Right cardiac atrium (tissue), 5 donors: ENCODE measurements at regions not wholly inside any gene's neighbourhood (a gene's known extent, or its start where the extent isn't known, plus 50 kb on each side); places are given as distances from the start of the nearest gene placed in this dataset.
"Not testable (repeated sequence)": the region's sequence is repeated elsewhere in the genome, so short reads cannot be mapped to it uniquely, and the experiment has no call there.

Experiments used
- ATAC-seq, 2 donors: fragments of 200-7000 bp; cut with Tn5 transposase; one replicate each; pipeline versions ENCODE4 v1.8.0 to v1.9.1; 2020; ENCODE audit warnings: moderate library complexity in 2 of 2, mild to moderate bottlenecking in 1 of 2
- DNase-seq, 3 donors: peaks; one replicate each; pipeline ENCODE4 v3.0.0-alpha.2; 2020
- H3K27ac ChIP-seq: one replicate; pipeline ENCODE4 v1.5.1; 2013; ENCODE audit warnings: mild to moderate bottlenecking, low read length, control low read depth, moderate library complexity
- H3K27me3 ChIP-seq: one replicate; pipeline ENCODE4 v1.6.1; 2013; ENCODE audit not compliant: control insufficient read depth, insufficient read depth
- H3K4me1 ChIP-seq: one replicate; pipeline ENCODE4 v1.6.1; 2013; ENCODE audit warnings: low read length; ENCODE audit not compliant: control insufficient read depth, insufficient read depth
- H3K4me3 ChIP-seq: one replicate; pipeline ENCODE4 v1.5.1; 2013; ENCODE audit warnings: low read length, control low read depth
- H3K9me3 ChIP-seq: one replicate; pipeline ENCODE4 v1.6.1; 2013; ENCODE audit warnings: low read length; ENCODE audit not compliant: control insufficient read depth
- WGBS: extraction: QIAGEN DNeasy Blood & Tissue Kit; methylation state at CpG from one replicate; pipeline ENCODE4 v1.1.7; 2013; 5-methylcytosine and 5-hydroxymethylcytosine counted together
- intact Hi-C, 4 donors: fragments of 100-400 bp; cut with DNase I; formaldehyde crosslinking; loops; one replicate each; pipeline versions ENCODE4 v1.11.0 to v1.14.0; 2022 to 2023
- donor health status: healthy with polysubstance abuse.
- donor health status: DM: no; HTN: yes; CAD: no.
- donor health status: DM: no; HTN: no; CAD: no.
- donor health status: DM: no; HTN: yes; CAD: no; lungs with severe emphysema.
- donor health status: DM: yes; HTN: yes; CAD: no.

GRCh38 chr11:25615069-25615468, 716.9 kb upstream of the ANO3 start:
- H3K4me1 ChIP-seq, result no peaks in the 10 kb centered on the region
- WGBS, result 50% methylated on average over 2 of the region's 2 CpGs
- H3K27ac ChIP-seq, result no peak overlapping the region
- peaks cover 2% of the 10 kb centered on the region for H3K9me3 ChIP-seq
- no peaks in the 10 kb centered on the region for H3K27me3 ChIP-seq
- intact Hi-C loops, result no loop called here
- no peak overlapping the region for H3K4me3 ChIP-seq
- DNase-seq, result no peak
- no peak for ATAC-seq

GRCh38 chr11:25615841-25616240, 716.1 kb upstream of the ANO3 start:
- Histone ChIP-seq H3K9me3 (peaks cover 2% of the 10 kb centered on the region), H3K4me1 (no peaks in the 10 kb centered on the region), H3K4me3 (no peak overlapping the region), H3K27ac (no peak overlapping the region), H3K27me3 (no peaks in the 10 kb centered on the region)
- 82% methylated on average over 2 of the region's 2 CpGs for WGBS
- DNase-seq, result no peak
- ATAC-seq, result no peak
- intact Hi-C loops, result no loop called here

GRCh38 chr11:25625094-25625493, 706.8 kb upstream of the ANO3 start:
- H3K27me3 ChIP-seq, result no peaks in the 10 kb centered on the region
- ATAC-seq (no peak), DNase-seq (no peak)
- H3K4me1 ChIP-seq, result no peaks in the 10 kb centered on the region
- 84% methylated on average over 3 of the region's 3 CpGs for WGBS
- no peak overlapping the region for H3K4me3 ChIP-seq
- H3K27ac ChIP-seq, result no peak overlapping the region
- intact Hi-C loops, result no loop called here
- H3K9me3 ChIP-seq, result no peaks in the 10 kb centered on the region

- Histone ChIP-seq H3K9me3 (no peaks in the 10 kb centered on the region), H3K4me3 (no peak overlapping the region), H3K27ac (no peak overlapping the region), H3K4me1 (no peaks in the 10 kb centered on the region), H3K27me3 (no peaks in the 10 kb centered on the region)
- intact Hi-C loops, result no loop called here
- ATAC-seq (no peak), DNase-seq (no peak)
- 71% methylated on average over 5 of the region's 5 CpGs for WGBS
Observed at GRCh38 chr11:25628030-25628429, 703.9 kb upstream of the ANO3 start.

- Histone ChIP-seq H3K4me3 (no peak overlapping the region), H3K27ac (no peak overlapping the region), H3K4me1 (no peaks in the 10 kb centered on the region), H3K27me3 (no peaks in the 10 kb centered on the region), H3K9me3 (no peaks in the 10 kb centered on the region)
- DNase-seq (no peak), ATAC-seq (no peak)
- WGBS, result 67% methylated on average over 1 of the region's 1 CpG
- intact Hi-C loops, result no loop called here
Observed at GRCh38 chr11:25633230-25633629, 698.7 kb upstream of the ANO3 start.

- H3K4me1 ChIP-seq, H3K4me3 ChIP-seq, intact Hi-C loops, ATAC-seq, H3K27ac ChIP-seq, H3K27me3 ChIP-seq, H3K9me3 ChIP-seq, DNase-seq: not testable (repeated sequence)
- WGBS, result 80% methylated on average over 12 of the region's 12 CpGs
Observed at GRCh38 chr11:25649220-25649619, 682.7 kb upstream of the ANO3 start.

- no peak for ATAC-seq
- H3K27ac ChIP-seq, result no peak overlapping the region
- no peaks in the 10 kb centered on the region for H3K9me3 ChIP-seq
- no peak overlapping the region for H3K4me3 ChIP-seq
- no peaks in the 10 kb centered on the region for H3K4me1 ChIP-seq
- no peak for DNase-seq
- 96% methylated on average over 12 of the region's 12 CpGs for WGBS
- intact Hi-C loops, result no loop called here
- no peaks in the 10 kb centered on the region for H3K27me3 ChIP-seq
Observed at GRCh38 chr11:25650319-25650718, 681.6 kb upstream of the ANO3 start.

- Histone ChIP-seq H3K4me3 (no peak overlapping the region), H3K27me3 (no peaks in the 10 kb centered on the region), H3K4me1 (no peaks in the 10 kb centered on the region), H3K9me3 (no peaks in the 10 kb centered on the region), H3K27ac (no peak overlapping the region)
- ATAC-seq, result no peak
- intact Hi-C loops, result no loop called here
- 64% methylated on average over 2 of the region's 2 CpGs for WGBS
- DNase-seq, result no peak
Observed at GRCh38 chr11:25655636-25656035, 676.3 kb upstream of the ANO3 start.

GRCh38 chr11:25658916-25659315, 673.0 kb upstream of the ANO3 start:
- intact Hi-C loops, result no loop called here
- no peak for ATAC-seq

GRCh38 chr11:25659706-25660105, 672.2 kb upstream of the ANO3 start:
- DNase-seq, result no peak
- no peaks in the 10 kb centered on the region for H3K4me1 ChIP-seq
- no peak for ATAC-seq
- H3K27ac ChIP-seq, result no peak overlapping the region
- H3K27me3 ChIP-seq, result no peaks in the 10 kb centered on the region
- 57% methylated on average over 3 of the region's 3 CpGs for WGBS
- H3K9me3 ChIP-seq, result no peaks in the 10 kb centered on the region
- intact Hi-C loops, result no loop called here
- no peak overlapping the region for H3K4me3 ChIP-seq

More at GRCh38 chr11:25658916-25659315, 673.0 kb upstream of the ANO3 start:
- H3K4me1 ChIP-seq, result no peaks in the 10 kb centered on the region
- H3K4me3 ChIP-seq, result no peak overlapping the region
- 32% methylated on average over 2 of the region's 2 CpGs for WGBS
- no peak for DNase-seq
- H3K27ac ChIP-seq, result no peak overlapping the region
- H3K27me3 ChIP-seq, result no peaks in the 10 kb centered on the region
- H3K9me3 ChIP-seq, result no peaks in the 10 kb centered on the region

- no peak for DNase-seq
- Histone ChIP-seq H3K27me3 (no peaks in the 10 kb centered on the region), H3K4me1 (no peaks in the 10 kb centered on the region), H3K27ac (no peak overlapping the region), H3K4me3 (no peak overlapping the region), H3K9me3 (no peaks in the 10 kb centered on the region)
- no peak for ATAC-seq
- WGBS, result 76% methylated on average over 1 of the region's 1 CpG
- intact Hi-C loops, result no loop called here
Observed at GRCh38 chr11:25667871-25668270, 664.1 kb upstream of the ANO3 start.

- no peaks in the 10 kb centered on the region for H3K4me1 ChIP-seq
- H3K27me3 ChIP-seq, result no peaks in the 10 kb centered on the region
- no peak overlapping the region for H3K4me3 ChIP-seq
- intact Hi-C loops, result no loop called here
- 88% methylated on average over 8 of the region's 8 CpGs for WGBS
- ATAC-seq (no peak), DNase-seq (no peak)
- H3K9me3 ChIP-seq, result no peaks in the 10 kb centered on the region
- no peak overlapping the region for H3K27ac ChIP-seq
Observed at GRCh38 chr11:25691959-25692358, 640.0 kb upstream of the ANO3 start.
